ENCODE measurements at regions not wholly inside any gene's neighbourhood (a gene's known extent, or its start where the extent isn't known, plus 50 kb on each side); places are given as distances from the start of the nearest gene placed in this dataset.

DNA sequence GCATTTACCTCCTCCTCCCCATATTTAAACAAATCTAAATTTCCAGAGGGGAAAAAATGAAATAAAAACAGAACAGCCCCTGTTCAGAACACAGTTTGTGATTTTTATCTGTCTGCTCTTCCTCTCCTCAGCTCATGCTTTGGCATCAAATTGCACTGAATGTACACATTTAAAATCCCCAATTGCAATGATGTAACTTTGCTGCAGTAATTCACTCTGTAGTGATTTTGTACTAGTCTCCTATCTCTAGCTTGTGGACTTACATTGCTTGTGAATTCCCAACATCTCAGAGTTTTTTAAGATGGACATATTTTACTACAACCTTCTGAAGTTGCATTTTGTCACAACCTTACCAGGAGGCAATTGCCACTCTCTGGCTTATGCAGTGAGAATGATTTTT is 81.6 kb upstream of the ROBO2 start:
- 0 out of 2 replicates have a peak overlapping the region, but pooled peaks have one; percentile 59 for H2AFZ ChIP-seq (ENCODE audit: low read length)
- H2BK5ac ChIP-seq (ENCODE audit: low read depth, low read length): no peak overlapping the region
- no peaks in the 10 kb centered on the region for H3K4me1 ChIP-seq (replicated peaks in 1 of 4; ENCODE audit: control insufficient read depth in 3 of 4, insufficient read depth in 4 of 4, low read length in 3 of 4)
- H3K9me3 ChIP-seq (ENCODE audit: insufficient read depth in 2 of 2, low read depth in 1 of 2, low read length in 1 of 2): no peaks in the 10 kb centered on the region
- H3K23ac ChIP-seq (ENCODE audit: insufficient read length): no peak overlapping the region
- no peak overlapping the region for H3K9ac ChIP-seq (replicated peaks in 1 of 4; ENCODE audit: extremely low read depth in 1 of 4, low read depth in 3 of 4, low read length in 3 of 4)
- FAIRE-seq (no peak), DNase-seq (ENCODE audit: low read depth in 1 of 2, low spot score in 2 of 2) (no peak)
- no peak overlapping the region for H3K27ac ChIP-seq (ENCODE audit: low read depth, low read length)
- H3K23me2 ChIP-seq (ENCODE audit: low read depth, low read length): no peaks in the 10 kb centered on the region
- TF ChIP-seq, protein P1, sequence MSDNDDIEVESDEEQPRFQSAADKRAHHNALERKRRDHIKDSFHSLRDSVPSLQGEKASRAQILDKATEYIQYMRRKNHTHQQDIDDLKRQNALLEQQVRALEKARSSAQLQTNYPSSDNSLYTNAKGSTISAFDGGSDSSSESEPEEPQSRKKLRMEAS (IDR thresholded peaks at IDR 0.05): no peak
- no peak for TF ChIP-seq SIN3A (conservative IDR thresholded peaks at IDR 0.05 in 1 of 2, IDR thresholded peaks at IDR 0.05 in 1 of 2; ENCODE audit: low read depth in 1 of 2, low read length in 2 of 2)
- TF ChIP-seq BRCA1 (IDR thresholded peaks at IDR 0.05; ENCODE audit: low read depth, low read length): no peak
- TF ChIP-seq BACH1 (IDR thresholded peaks at IDR 0.05; ENCODE audit: low read length): no peak
- TF ChIP-seq POLR2AphosphoS5 (IDR thresholded peaks at IDR 0.05; ENCODE audit: low read depth, low read length): no peak
- no peak for TF ChIP-seq EZH2 (IDR thresholded peaks at IDR 0.05; ENCODE audit: low read depth, low read length, severe bottlenecking)
- TF ChIP-seq, protein P2, sequence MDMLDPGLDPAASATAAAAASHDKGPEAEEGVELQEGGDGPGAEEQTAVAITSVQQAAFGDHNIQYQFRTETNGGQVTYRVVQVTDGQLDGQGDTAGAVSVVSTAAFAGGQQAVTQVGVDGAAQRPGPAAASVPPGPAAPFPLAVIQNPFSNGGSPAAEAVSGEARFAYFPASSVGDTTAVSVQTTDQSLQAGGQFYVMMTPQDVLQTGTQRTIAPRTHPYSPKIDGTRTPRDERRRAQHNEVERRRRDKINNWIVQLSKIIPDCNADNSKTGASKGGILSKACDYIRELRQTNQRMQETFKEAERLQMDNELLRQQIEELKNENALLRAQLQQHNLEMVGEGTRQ (IDR thresholded peaks at IDR 0.05; ENCODE audit: low read length): no peak
- no peak for TF ChIP-seq TEAD4 (IDR thresholded peaks at IDR 0.05; ENCODE audit: low read depth, low read length)
- no peak for TF ChIP-seq CEBPB (IDR thresholded peaks at IDR 0.05; ENCODE audit: low read depth, low read length)
- no peak overlapping the region for H3K56ac ChIP-seq (replicated peaks; ENCODE audit: insufficient read length, low read depth, low read length)
- H4K91ac ChIP-seq (replicated peaks; ENCODE audit: insufficient read length, low read length): no peak overlapping the region
- H3K79me2 ChIP-seq (ENCODE audit: control insufficient read depth in 1 of 2, insufficient read depth in 2 of 2, low read length in 2 of 2): no peaks in the 10 kb centered on the region
- no peak overlapping the region for H3K4me2 ChIP-seq (ENCODE audit: insufficient read depth in 1 of 2, low read depth in 2 of 2, low read length in 2 of 2)
- no peak overlapping the region for H4K8ac ChIP-seq (ENCODE audit: extremely low read depth, insufficient read depth, low read length)
- no peaks in the 10 kb centered on the region for H4K20me1 ChIP-seq (replicated peaks in 1 of 2; ENCODE audit: control insufficient read depth in 1 of 2, insufficient read depth in 2 of 2, low read length in 2 of 2)
- ChIA-PET POLR2A (ENCODE audit: partially characterized antibody) (no interaction called here), CTCF (ENCODE audit: partially characterized antibody) (interaction anchor here (1.4 kb wide), 1 partner anchor 11 kb away, joined by 4 read pairs; no protein-coding TSS in a partner anchor)
- H2BK120ac ChIP-seq (replicated peaks; ENCODE audit: low read depth, low read length): no peak overlapping the region
- H2BK12ac ChIP-seq (ENCODE audit: low read depth, low read length): no peak overlapping the region
- no peak overlapping the region for H4K5ac ChIP-seq (ENCODE audit: insufficient read length, low read depth, low read length)
- no peaks in the 10 kb centered on the region for H3K36me3 ChIP-seq (ENCODE audit: control insufficient read depth in 2 of 4, insufficient read depth in 4 of 4, low read length in 3 of 4)
- H3K14ac ChIP-seq (ENCODE audit: insufficient read length): no peak overlapping the region
- no peak overlapping the region for H3K4me3 ChIP-seq (ENCODE audit: extremely low read depth in 1 of 4, insufficient read depth in 2 of 4, low read depth in 3 of 4, low read length in 4 of 4)
- H2BK20ac ChIP-seq (ENCODE audit: low read length): no peak overlapping the region
- H3K4ac ChIP-seq (replicated peaks; ENCODE audit: insufficient read length, low read depth, low read length): no peak overlapping the region
- no peak overlapping the region for H3K18ac ChIP-seq (ENCODE audit: extremely low read depth, low read length)
- H2AK5ac ChIP-seq (ENCODE audit: low read depth, low read length): no peak overlapping the region
- no peaks in the 10 kb centered on the region for H3K79me1 ChIP-seq (ENCODE audit: low read depth, low read length)
- H2BK15ac ChIP-seq (ENCODE audit: low read length): no peak overlapping the region
- no peaks in the 10 kb centered on the region for H3K27me3 ChIP-seq (replicated peaks in 1 of 4; ENCODE audit: control insufficient read depth in 3 of 4, extremely low read depth in 1 of 4, insufficient read depth in 3 of 4, low read length in 3 of 4)

All from H1 (cell line).